Fibroblast of the conjunctiva (primary cell): ENCODE measurements at regions not wholly inside any gene's neighbourhood (a gene's known extent, or its start where the extent isn't known, plus 50 kb on each side); places are given as distances from the start of the nearest gene placed in this dataset.
"Not testable (repeated sequence)": the region's sequence is repeated elsewhere in the genome, so short reads cannot be mapped to it uniquely, and the experiment has no call there.

Experiments used
- DNase-seq: peaks from one replicate; pipeline ENCODE4 v3.0.0-alpha.2; 2010; ENCODE audit warnings: low read depth

DNA sequence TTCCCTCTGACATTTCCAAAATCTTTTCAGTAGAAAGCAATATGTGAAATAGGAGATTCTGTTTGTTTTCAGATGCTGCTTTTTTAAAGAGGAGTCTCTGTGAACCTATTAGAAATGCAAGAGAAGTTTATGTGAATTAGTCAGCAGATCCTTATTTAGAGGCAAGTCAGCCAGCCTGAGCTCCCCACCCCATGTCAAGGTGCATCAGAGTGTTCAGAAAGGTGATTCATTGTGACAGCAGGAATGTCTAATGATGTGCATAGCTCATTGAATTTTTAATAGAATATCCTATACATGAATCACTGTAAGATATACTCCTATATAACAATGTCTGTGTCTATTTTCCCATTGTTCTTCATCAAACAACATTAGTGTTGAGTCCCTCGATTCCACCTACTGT lies 1222.4 kb upstream of the USP15 start:
- no peak for DNase-seq

DNA sequence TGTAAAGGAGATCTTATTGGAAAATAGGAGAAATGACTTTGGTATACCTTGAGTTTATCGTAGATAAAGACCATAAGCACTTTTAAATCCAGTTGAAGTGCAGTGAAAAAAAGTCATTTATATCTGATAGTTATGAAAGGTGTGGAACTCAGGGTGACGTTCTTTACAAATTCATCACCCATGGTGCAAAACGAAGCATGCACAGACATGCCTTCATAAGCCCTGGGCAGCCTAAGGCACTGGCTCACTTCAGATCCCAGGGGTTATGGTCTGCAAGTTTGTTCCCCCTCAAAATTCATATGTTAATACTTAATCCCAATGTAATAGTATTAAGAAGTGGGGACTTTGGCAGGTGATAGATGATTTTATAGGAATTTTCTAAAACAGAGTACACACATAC lies 1216.4 kb upstream of the USP15 start:
- no peak for DNase-seq

DNA sequence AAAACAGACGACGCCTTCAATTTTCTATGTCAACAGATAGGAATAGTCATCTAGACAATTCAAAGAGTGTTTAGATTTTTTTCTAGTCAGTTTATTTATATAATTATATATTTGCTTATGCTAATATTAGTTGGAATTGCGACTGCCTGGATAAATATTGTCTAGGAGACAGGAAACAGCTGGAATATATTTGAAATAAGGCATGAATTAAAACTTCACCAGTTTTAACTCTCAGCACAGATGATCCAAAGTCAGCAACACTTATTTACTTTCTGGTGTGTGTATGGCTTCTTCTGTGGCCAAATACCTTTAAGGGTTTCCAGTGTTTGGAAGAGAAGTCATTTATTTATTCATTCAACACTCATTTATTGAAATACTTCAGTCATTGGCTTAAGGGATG lies 1215.4 kb upstream of the USP15 start:
- no peak for DNase-seq

DNA sequence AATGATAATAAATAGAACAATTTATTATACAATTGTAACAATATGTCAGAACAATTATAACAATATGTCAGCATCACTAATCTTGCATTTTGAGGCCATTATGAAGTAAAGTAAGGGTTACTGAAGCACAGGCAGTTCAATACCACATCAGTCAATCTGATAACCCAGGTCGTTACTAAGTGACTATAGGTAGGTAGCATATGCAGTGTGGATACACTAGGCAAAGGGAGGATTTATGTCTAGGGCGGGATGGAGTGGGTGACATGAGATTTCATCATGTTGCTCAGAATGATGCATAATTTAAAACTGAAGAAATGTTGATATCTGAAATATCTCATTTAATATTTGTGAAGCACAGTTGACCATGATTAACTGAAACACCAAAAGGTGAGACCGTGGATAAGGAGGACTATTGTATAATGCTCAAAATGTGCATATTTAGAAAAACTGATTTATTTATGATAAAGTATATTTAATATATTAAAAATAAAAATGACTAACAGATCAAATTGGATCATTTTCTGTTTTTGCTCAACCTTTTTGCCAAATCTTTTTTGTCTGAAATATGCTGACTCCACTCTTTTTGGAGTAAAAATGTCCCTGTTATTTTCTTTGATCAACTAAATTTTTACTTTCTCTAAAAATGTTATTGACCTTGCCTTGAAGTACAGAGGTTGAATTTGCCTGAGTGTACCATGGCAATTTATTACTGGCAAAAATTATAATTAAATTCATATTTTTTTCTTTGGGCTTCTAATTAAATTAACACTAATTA lies 1189.4 kb upstream of the USP15 start:
- no peak for DNase-seq

DNA sequence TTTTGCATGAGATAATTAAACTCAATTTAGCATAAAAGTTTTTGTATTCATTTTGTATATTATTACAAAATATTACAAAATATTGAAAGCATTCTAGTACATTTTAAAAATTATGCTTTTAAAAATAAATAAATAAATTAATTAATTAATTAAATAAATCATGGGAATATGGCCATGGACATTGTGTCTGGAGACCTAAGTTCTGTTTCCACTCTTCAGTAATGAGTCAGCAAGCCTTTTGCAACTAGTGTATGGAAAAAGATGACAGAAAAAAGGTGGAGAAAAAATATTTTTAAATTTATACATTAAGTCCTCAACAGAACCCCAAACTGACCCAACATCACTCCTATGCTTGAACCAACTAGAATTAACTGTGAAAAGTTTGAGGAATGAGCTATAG lies 1187.5 kb upstream of the USP15 start:
- DNase-seq = no peak

DNA sequence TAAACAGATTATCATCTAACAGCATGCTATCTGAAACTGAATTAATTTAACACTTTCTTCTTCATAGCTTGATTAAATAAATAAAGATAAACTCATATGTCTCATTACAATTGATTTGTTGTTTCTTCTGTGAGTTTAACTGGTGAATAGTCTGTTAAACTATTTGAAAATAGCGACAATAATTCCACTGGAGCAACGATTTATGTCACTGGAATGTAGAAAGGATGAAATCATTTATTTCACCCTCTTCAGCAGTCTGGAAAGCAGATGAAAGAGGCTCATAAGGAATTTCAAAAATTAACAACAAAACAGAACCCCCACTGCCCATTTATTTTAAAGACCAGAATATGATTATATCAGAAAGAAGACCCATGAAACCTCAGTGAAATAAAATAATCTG lies 1165.1 kb upstream of the USP15 start:
- no peak for DNase-seq

DNA sequence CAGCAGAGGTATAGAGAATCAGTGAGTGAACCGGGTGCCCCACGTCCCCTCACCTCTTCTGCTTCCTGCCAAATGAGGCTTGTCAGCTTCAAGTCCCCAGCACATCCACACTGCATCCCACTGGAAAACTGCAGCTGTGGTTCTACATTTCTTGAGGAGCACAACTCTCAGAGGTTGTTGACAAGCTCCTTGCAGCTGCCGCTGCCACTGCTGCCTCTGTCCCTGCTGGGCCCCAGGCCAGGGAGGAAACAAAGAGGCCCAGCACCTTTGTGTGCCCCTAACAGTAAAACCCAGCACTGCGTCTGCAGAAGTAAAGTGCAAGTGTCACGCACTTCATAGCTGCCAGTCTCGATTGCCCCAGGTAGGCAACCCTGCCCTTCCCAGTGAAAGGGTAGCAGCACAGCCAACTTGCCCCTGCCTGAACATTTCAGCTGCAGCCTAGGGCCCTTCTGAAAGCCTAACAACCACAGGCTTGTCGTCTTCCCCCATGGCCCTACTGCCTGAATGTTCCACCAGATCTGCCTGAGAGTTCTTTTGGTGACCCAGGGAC lies 1162.1 kb upstream of the USP15 start:
- no peak for DNase-seq

DNA sequence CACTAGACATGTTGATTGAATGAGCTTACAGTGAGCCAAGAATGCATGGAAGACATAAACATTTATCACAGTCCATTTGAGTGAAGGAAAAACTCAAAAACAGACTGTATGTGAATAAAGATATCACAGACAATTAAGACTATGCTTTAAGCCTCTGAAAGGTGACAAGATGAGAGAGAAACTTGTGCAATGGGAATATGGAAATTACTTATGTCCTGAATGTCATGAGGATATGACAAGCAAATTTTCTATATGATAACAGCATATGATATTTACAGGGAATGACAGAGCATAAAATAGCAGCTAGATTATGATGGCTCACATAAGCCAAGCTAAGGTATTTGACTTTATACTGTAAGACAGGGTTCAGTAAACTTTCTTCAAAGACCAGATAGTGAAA lies 1153.1 kb upstream of the USP15 start:
- DNase-seq = no peak

DNA sequence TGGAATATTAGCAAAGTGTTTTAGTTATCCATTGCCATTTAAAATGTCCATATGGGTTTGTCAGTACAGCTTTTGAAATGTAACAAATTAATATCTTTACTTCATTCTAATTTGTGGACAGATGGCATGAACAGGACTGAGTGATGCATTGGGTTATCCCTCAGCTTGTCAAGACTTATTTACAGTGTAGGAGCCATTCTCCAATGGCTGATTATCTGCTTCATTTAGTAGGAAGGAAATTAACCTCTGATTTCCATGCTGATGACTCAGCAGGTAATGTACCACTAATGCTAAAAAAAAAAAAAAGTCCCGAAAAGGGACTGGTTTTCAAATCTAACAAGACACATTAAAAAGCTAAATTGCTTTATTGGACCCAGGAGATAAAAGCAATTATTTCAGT lies 1149.0 kb upstream of the USP15 start:
- DNase-seq = no peak

DNA sequence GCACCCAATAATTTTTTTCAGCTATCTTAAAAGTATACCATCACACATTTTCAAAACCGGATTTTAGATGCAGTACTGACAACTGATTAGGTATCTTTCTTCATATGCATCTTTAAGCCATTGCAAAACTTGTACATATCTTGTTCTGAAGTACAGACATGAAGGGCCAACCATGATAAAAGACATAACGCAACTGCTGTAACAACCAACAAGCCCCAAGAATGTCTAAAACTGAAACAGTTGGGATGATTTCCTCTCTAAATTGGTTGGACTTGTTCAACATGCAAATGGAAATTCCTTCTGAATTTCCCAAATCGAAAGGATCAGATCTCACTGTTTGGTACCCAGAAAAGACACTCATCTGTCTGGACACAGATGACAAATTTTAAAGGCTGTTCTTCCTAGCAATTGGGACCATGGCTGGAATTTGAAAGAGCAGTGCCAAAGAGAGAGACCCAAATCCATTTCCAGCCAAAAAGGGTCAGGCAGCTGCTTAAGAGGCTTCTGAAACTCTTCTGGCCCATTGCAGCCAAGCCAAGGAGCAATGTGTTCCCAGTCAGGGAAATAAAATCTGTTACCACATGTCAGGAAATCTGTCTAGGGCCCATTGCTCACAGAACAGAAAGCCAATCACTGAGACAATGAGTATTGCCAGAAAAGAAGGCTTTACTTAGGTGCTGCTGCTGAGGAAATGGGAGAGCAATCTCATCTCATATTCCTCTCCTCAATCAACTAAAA lies 1122.4 kb upstream of the USP15 start:
- DNase-seq = no peak

DNA sequence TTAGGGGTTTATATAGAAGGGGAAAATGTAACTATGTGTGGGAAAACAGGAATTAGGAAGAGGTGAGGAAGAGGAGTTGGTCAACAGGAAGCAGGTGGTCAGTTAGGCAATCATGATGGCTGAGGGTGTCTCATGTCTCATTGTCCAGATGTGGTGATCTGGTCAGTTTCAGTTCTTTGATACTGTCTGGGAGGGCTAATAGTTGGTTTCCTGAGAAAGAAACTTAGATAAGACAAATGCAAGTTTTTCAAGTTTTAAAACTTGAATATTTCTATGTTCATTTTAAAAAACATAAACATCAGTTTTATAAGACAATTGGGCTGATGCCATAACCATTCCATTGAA lies 1121.8 kb upstream of the USP15 start:
- DNase-seq = no peak

DNA sequence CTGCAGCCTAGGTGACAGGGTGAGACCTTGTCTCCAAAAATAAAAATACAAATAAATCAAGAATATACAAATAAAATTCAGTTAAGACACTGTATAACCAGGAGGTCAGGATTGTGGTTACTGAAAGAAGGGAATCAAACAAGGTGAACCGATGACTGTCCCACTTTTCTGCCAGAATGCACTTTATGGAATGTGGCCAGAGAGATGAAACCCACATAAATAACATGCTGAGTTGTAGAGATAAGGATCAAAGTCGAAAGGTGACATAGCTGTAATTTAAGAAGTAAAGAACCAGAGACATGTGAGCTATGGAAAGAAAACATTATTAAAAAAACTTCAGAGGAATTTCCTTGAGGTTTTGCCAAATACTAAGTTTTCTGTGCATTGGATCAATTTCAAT lies 1098.2 kb upstream of the USP15 start:
- DNase-seq = no peak

DNA sequence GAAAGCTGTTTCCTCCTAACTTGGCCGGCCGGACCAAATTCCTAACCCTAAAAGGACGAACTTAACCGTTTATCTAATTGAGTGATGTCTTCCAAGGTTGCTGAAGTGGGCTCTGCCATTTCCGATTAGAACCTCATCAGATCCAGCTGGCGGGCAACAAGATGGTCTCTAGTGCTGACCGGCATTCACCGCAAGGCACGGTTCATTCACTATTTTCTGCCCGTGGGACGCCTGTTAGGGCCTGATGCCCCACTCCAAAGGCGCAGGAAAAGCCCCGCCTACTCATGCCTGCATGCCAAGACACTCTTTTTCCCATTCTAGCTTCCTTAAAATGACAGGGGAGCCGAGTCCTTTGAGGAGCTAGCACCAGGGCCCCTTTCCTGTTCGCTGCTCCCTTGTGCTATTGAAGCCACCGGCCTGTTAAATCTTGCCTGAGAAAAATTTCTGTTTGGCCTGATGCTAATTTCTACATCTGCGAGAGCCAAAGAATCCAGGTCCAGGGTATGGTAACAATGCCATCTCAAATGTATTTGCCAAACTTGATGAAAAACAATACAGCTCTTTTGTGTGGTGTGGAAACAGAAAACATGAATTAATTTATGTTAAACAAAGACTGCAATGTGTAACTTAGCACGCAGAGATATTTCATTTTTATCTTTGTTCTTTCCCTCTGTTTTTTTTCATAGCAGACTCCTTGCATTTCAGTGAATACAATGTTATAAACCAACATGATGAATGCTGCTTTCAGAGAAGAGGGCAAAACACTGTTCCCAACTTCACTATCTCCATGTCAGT lies 1071.2 kb upstream of the USP15 start:
- no peak for DNase-seq

DNA sequence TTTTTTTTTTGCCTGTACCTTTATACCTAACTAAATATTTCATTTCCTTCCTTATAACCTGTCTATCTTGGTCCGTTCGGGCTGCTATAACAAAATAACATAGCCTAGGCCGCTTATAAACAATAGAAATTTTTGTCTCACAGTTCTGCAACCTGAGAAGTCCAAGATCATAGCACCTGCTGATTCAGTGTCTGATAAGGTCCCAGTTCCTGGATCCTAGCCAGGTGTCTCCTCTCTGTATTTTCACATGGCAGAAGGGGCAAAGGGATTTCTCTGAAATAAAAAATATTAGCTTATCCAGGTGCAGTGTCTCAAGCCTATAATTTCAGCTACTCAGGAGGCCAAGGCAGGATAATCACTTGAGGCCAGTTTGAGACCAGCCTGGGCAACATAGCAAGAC lies 1046.6 kb upstream of the USP15 start:
- no peak for DNase-seq

DNA sequence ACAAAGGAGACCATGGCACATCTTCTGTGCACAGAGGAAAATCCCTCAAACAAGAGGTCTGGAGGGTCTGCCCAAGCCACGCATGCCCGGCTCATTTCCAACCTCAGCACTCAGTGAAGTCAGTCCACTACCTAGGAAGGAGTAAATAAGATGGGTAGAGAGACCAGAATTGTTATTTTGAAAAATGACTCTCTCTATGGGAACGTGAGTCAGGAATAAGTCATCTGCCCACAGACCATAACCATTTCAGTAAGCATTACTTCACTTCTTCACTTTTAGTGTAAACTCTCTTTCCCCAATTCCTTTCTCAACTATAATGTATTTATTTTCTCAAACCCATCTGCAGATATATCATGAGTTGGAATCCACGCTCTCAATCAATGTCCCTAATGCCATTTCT lies 1039.9 kb upstream of the USP15 start:
- no peak for DNase-seq

DNA sequence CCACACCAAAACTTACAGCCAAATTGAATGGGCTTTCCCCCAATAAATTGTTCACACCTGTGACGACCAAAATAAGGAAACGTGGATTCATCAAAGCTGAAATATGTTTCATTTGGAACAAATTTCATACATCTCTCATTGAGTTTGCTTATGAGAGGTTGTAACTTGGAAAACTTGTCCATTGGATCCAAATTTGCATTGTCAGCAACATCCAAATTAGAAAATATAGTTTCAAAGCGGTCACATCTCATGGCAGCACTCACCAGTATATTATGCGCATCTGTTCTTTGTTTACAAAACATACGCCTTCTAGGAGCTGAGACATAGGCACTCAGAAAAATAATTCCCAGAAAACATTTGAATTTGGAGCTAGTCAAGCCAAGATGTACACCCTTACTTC lies 1028.2 kb upstream of the USP15 start:
- DNase-seq = no peak

DNA sequence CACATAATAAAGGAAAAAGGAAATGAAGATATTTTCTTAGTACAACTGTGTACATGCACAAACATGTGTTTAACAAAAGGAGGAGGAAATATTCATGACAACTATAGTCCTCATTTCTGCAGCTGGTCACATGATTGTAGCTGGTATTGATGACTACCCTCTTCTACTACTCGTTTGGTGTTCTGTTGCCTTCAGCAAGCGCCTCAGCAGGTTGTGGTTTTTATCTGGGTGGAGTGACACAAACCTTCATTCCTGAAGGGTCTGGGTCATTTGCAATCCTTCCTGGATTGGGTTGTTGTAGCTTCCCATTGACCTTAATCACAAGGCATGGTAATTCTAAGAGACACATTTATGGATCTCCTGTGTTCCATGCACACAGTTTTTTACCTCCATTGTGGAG lies 1009.9 kb upstream of the USP15 start:
- no peak for DNase-seq

DNA sequence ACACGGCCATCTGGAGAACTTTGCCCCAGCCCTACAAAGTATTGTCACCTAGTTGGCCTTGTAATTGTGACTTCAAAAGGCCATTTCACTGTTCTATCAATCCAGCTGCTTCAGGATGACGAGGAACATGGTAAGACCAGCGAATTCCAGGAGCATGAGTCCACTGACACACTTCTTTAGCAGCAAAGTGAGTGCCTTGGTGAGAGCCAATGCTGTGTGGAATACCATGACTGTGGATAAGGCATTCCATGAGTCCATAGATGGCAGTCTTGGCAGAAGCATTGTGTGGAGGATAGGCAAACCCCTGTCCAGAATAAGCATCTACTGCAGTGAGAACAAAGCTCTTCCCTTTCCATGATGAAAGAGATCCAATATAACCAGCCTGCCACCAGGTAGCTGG lies 1009.1 kb upstream of the USP15 start:
- DNase-seq = no peak

DNA sequence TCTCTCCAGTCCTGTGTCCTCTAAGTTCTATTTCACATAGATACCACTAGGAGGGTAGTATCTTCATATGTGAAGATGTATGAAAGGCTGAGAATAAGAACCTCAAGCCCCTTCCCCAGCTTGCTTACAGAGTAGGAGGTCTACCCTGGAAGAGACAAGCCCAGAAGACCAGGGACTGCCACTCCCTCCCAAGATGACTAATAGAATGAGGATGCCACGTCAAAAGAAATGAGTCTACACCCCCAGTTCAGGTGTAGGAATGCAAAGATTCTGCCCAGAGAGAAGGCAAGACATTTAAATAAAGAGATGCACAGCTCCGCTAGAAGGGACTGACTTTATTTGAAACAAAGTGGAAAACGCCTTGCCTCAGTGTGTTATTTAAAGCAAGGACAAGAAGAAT lies 1006.0 kb upstream of the USP15 start:
- no peak for DNase-seq

DNA sequence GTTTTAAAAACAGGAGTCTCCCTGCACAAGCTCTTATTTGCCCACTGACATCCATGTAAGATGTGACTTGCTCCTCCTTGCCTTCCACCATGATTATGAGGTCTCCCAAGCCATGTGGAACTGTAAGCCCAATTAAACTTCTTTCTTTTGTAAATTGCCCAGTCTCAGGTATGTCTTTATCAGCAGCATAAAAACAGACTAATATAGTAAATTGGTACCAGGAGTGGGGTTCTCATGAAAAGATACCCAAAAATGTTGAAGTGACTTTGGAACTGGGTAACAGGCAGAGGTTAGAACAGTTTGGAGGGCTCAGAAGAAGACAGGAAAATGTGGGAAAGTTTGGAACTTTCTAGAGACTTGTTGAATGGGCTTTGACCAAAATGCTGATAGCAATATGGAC lies 995.9 kb upstream of the USP15 start:
- not testable (repeated sequence) for DNase-seq

DNA sequence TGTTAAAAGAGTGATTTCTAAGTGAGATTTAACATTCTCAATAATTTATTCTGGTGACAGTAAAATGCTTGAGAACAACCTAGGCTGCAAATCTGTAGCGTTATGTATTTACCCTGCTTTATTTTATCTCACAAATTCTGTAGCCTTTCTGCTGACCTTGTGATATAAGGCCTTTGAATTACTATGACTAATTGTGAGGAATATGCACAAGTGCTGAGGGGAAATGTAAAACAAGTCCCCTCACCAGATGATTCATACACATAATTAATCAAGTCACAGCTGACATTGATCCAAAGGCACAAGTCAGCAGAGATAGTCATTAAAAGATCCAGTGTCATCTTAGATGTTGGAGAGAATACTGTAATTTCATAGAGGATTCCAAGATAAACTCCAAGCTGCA lies 992.7 kb upstream of the USP15 start:
- no peak for DNase-seq

DNA sequence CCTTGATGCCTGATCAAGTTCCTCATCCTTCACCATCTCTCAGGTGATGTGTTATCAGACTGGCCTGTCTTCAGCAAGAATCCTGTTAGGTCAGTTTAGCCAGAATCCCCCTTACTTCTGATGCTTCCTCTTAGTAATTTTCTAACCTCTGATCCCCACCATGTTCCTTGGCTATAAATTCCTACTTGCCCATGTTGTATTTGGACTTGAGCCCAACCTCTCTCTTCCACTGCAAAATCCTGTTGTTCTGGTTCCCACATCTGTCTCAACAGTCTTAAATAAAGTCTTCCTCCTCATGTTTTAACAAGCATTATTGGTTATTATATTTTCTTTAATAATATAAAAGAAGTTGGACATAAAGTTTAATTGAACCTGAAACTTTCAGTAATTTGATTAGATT lies 987.8 kb upstream of the USP15 start:
- no peak for DNase-seq
